Peyer's patch (tissue), 4 donors: ENCODE measurements at regions not wholly inside any gene's neighbourhood (a gene's known extent, or its start where the extent isn't known, plus 50 kb on each side); places are given as distances from the start of the nearest gene placed in this dataset.

ENCODE experiments used
- DNase-seq, 3 donors: peaks; one replicate each; pipeline ENCODE4 v3.0.0-alpha.2; 2017 to 2019
- H3K27ac ChIP-seq, 4 donors: fragments of 200-600 bp; sonication (generic); one replicate each; pipeline ENCODE4 v1.5.1; 2016 to 2019
- H3K27me3 ChIP-seq, 2 donors: fragments of 200-600 bp; sonication (generic); one replicate each; pipeline ENCODE4 v1.5.1; 2019
- H3K36me3 ChIP-seq, 3 donors: fragments of 200-600 bp; sonication (generic); one replicate each; pipeline ENCODE4 v1.5.1; 2016 to 2019
- H3K4me1 ChIP-seq, 4 donors: fragments of 200-600 bp; sonication (generic); one replicate each; pipeline ENCODE4 v1.5.1; 2016 to 2019
- H3K4me3 ChIP-seq, 4 donors: fragments of 200-600 bp; sonication (generic); 1 replicate in 3 of 4; 2 replicates in 1 of 4; pipeline ENCODE4 v1.5.1; 2016 to 2019; ENCODE audit warnings: mild to moderate bottlenecking in 1 of 4
- H3K9me3 ChIP-seq, 4 donors: fragments of 200-600 bp; sonication (generic); one replicate each; pipeline ENCODE4 v1.5.1; 2016 to 2019; ENCODE audit warnings: mild to moderate bottlenecking in 1 of 4
- POLR2A ChIP-seq, 2 donors: fragments of 450-650 bp; IDR thresholded peaks; one replicate each; pipeline ENCODE4 v1.5.1; 2017; ENCODE audit warnings: antibody characterized with exemption in 2 of 2, mild to moderate bottlenecking in 2 of 2, moderate library complexity in 2 of 2
- TF ChIP-seq, protein P1 (sequence below), 6 experiments: fragments of 450-650 bp in 4 of 6; fragments of 200-600 bp in 2 of 6; sonication (generic) in 1 of 6; IDR thresholded peaks; one replicate each; pipeline ENCODE4 v1.5.1; 2017 to 2019; ENCODE audit warnings: antibody characterized with exemption in 6 of 6, mild to moderate bottlenecking in 3 of 6, moderate library complexity in 1 of 6

GRCh38 chr5:57566914-57567313 lies 84.3 kb upstream of the ACTBL2 start:
- no peaks in the 10 kb centered on the region for H3K9me3 ChIP-seq
- TF ChIP-seq POLR2A (IDR thresholded peaks at IDR 0.05): no peak
- TF ChIP-seq, protein P1, sequence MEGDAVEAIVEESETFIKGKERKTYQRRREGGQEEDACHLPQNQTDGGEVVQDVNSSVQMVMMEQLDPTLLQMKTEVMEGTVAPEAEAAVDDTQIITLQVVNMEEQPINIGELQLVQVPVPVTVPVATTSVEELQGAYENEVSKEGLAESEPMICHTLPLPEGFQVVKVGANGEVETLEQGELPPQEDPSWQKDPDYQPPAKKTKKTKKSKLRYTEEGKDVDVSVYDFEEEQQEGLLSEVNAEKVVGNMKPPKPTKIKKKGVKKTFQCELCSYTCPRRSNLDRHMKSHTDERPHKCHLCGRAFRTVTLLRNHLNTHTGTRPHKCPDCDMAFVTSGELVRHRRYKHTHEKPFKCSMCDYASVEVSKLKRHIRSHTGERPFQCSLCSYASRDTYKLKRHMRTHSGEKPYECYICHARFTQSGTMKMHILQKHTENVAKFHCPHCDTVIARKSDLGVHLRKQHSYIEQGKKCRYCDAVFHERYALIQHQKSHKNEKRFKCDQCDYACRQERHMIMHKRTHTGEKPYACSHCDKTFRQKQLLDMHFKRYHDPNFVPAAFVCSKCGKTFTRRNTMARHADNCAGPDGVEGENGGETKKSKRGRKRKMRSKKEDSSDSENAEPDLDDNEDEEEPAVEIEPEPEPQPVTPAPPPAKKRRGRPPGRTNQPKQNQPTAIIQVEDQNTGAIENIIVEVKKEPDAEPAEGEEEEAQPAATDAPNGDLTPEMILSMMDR (IDR thresholded peaks at IDR 0.05): no peak
- DNase-seq: no peak
- H3K36me3 ChIP-seq: no peaks in the 10 kb centered on the region
- no peaks in the 10 kb centered on the region for H3K4me1 ChIP-seq
- H3K27ac ChIP-seq: no peak overlapping the region
- H3K4me3 ChIP-seq: no peak overlapping the region
- no peaks in the 10 kb centered on the region for H3K27me3 ChIP-seq

- Histone ChIP-seq H3K9me3 (no peaks in the 10 kb centered on the region), H3K27me3 (no peaks in the 10 kb centered on the region), H3K27ac (no peak overlapping the region), H3K36me3 (no peaks in the 10 kb centered on the region), H3K4me3 (no peak overlapping the region), H3K4me1 (no peaks in the 10 kb centered on the region)
- TF ChIP-seq, protein P1 (IDR thresholded peaks at IDR 0.05): no peak
- DNase-seq: no peak
Observed at GRCh38 chr5:57561231-57561842, 78.7 kb upstream of the ACTBL2 start.

GRCh38 chr5:57559110-57559635 lies 76.6 kb upstream of the ACTBL2 start:
- Histone ChIP-seq H3K4me3 (no peak overlapping the region), H3K4me1 (no peaks in the 10 kb centered on the region), H3K27ac (no peak overlapping the region), H3K36me3 (no peaks in the 10 kb centered on the region), H3K9me3 (no peaks in the 10 kb centered on the region), H3K27me3 (no peaks in the 10 kb centered on the region)
- no peak for DNase-seq
- no peak for TF ChIP-seq POLR2A (IDR thresholded peaks at IDR 0.05)
- TF ChIP-seq, protein P1 (IDR thresholded peaks at IDR 0.05): no peak

- Histone ChIP-seq H3K27ac (no peak overlapping the region), H3K9me3 (no peaks in the 10 kb centered on the region), H3K36me3 (no peaks in the 10 kb centered on the region), H3K27me3 (no peaks in the 10 kb centered on the region), H3K4me3 (no peak overlapping the region), H3K4me1 (no peaks in the 10 kb centered on the region)
- DNase-seq: no peak
- TF ChIP-seq, protein P1 (IDR thresholded peaks at IDR 0.05): no peak
- TF ChIP-seq POLR2A (IDR thresholded peaks at IDR 0.05): no peak
Observed at GRCh38 chr5:57552033-57552432, 69.4 kb upstream of the ACTBL2 start.

DNA sequence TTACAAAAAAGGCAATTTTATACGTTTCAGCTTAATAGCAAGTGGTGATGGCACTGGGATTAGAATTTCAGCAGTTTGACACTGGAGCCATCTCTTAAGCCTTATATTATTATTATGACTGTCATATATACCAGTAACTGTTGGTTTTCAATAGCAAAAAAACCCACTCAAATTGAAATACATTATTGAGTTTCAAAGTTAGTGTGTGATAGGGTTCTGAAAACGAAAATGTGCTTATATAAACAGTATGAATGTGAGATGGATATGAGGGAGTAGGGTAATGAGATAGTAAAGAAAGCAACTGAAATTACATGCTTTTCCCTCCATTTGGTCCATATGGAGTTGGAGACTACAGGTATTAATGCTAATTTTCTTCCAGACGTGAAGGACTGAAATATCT lies 68.6 kb upstream of the ACTBL2 start:
- H3K4me3 ChIP-seq: no peak overlapping the region
- no peaks in the 10 kb centered on the region for H3K9me3 ChIP-seq
- TF ChIP-seq POLR2A (IDR thresholded peaks at IDR 0.05): no peak
- TF ChIP-seq, protein P1 (IDR thresholded peaks at IDR 0.05): no peak
- H3K36me3 ChIP-seq: no peaks in the 10 kb centered on the region
- H3K27ac ChIP-seq: no peak overlapping the region
- no peaks in the 10 kb centered on the region for H3K27me3 ChIP-seq
- DNase-seq: no peak
- H3K4me1 ChIP-seq: no peaks in the 10 kb centered on the region

DNA sequence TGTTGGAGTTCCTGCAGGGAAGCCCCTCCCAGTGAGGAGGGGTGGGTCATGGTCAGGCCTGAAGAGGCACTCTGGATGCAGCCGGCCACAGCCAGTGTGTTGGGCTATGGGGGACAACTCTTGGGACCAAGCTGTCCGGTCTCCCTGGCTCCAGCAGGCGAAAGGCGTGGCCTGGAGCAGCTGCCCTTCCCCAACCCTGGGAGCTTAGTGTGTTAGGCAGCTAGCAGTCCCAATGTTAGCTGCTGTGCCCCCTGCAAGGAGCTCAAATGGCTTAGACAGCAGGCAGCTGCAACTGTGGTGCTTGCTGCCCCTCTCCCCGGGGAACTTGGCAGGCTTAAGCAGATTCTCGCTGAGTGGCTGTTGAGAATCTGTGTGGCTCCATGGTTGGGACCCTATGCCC lies 67.5 kb upstream of the ACTBL2 start:
- H3K36me3 ChIP-seq: no peaks in the 10 kb centered on the region
- DNase-seq: no peak
- H3K27ac ChIP-seq: no peak overlapping the region
- no peaks in the 10 kb centered on the region for H3K4me1 ChIP-seq
- no peaks in the 10 kb centered on the region for H3K9me3 ChIP-seq
- TF ChIP-seq, protein P1 (IDR thresholded peaks at IDR 0.05): no peak
- no peak for TF ChIP-seq POLR2A (IDR thresholded peaks at IDR 0.05)
- no peaks in the 10 kb centered on the region for H3K27me3 ChIP-seq
- no peak overlapping the region for H3K4me3 ChIP-seq
